IMR-90 (cell line): ENCODE measurements at regions not wholly inside any gene's neighbourhood (a gene's known extent, or its start where the extent isn't known, plus 50 kb on each side); places are given as distances from the start of the nearest gene placed in this dataset.

Source experiments
- ATAC-seq: fragments of 200-7000 bp; cut with Tn5 transposase; 2 replicates; pipeline ENCODE4 v1.9.1; 2020; ENCODE audit warnings: low read depth, mild to moderate bottlenecking, moderate library complexity
- BruUV-seq: library from RNA; stranded (reverse); fragments of 400-500 nt; replicated peaks from 2 replicates; lab custom pipeline; 2021; lab: Mats Ljungman, UMichigan
- CTCF ChIA-PET: fragments of 300-600 bp; formaldehyde crosslinking; extraction: SDS; loops from one replicate; lab custom pipeline; 2021; ENCODE audit warnings: antibody characterized with exemption; lab: Yijun Ruan, JAX
- POLR2A ChIA-PET: fragments of 300-600 bp; sonication (Branson Sonifier 250); formaldehyde crosslinking; loops from one replicate; lab custom pipeline; 2022; ENCODE audit warnings: antibody characterized with exemption; ENCODE audit not compliant: unreplicated experiment; lab: Charles Lee
- DNase-seq: peaks from one replicate; pipeline ENCODE4 v3.0.0; 2013
- H2AFZ ChIP-seq: replicated peaks from 2 replicates; pipeline ENCODE3; 2013; ENCODE audit warnings: low read length, mild to moderate bottlenecking; ENCODE audit not compliant: poor library complexity
- H2AK5ac ChIP-seq: 2 replicates; pipeline ENCODE4 v1.6.1; 2013; ENCODE audit warnings: low read depth, low read length, inconsistent platforms
- H2AK9ac ChIP-seq: replicated peaks from 2 replicates; pipeline ENCODE3; 2013; ENCODE audit warnings: mild to moderate bottlenecking, low read depth, low read length, moderate library complexity; ENCODE audit not compliant: poor library complexity
- H2BK120ac ChIP-seq: 2 replicates; pipeline ENCODE4 v1.6.1; 2013; ENCODE audit warnings: low read depth, low read length, inconsistent platforms
- H2BK15ac ChIP-seq: 3 replicates; pipeline ENCODE4 v1.6.1; 2013; ENCODE audit warnings: low read depth, low read length, inconsistent platforms
- H2BK20ac ChIP-seq: 2 replicates; pipeline ENCODE4 v1.6.1; 2013; ENCODE audit warnings: low read depth, mild to moderate bottlenecking, inconsistent platforms, low read length, moderate library complexity
- H2BK5ac ChIP-seq: 2 replicates; pipeline ENCODE4 v1.6.1; 2013; ENCODE audit warnings: mild to moderate bottlenecking, low read depth, low read length, inconsistent platforms; ENCODE audit not compliant: poor library complexity, severe bottlenecking
- H3K14ac ChIP-seq: replicated peaks from 2 replicates; pipeline ENCODE4 v1.6.1; 2013; ENCODE audit warnings: low read depth, low read length, inconsistent platforms
- H3K18ac ChIP-seq: 2 replicates; pipeline ENCODE4 v1.6.1; 2013; ENCODE audit warnings: low read depth, low read length, control low read depth
- H3K23ac ChIP-seq: 2 replicates; pipeline ENCODE4 v1.6.1; 2013; ENCODE audit warnings: low read depth, low read length, inconsistent platforms
- H3K27ac ChIP-seq: 2 replicates; pipeline ENCODE4 v1.5.1; 2013; ENCODE audit warnings: mild to moderate bottlenecking, control low read depth, low read length; ENCODE audit not compliant: insufficient read depth
- H3K27me3 ChIP-seq: 2 replicates; pipeline ENCODE4 v1.6.1; 2013; ENCODE audit warnings: low read length; ENCODE audit not compliant: control insufficient read depth, insufficient read depth
- H3K36me3 ChIP-seq: 2 replicates; pipeline ENCODE4 v1.6.1; 2013; ENCODE audit warnings: low read length, mixed read lengths; ENCODE audit not compliant: control insufficient read depth, insufficient read depth
- H3K4ac ChIP-seq: 2 replicates; pipeline ENCODE4 v1.6.1; 2013; ENCODE audit warnings: low read depth, low read length, inconsistent platforms
- H3K4me1 ChIP-seq: 2 replicates; pipeline ENCODE4 v1.6.1; 2013; ENCODE audit warnings: low read length, mixed read lengths; ENCODE audit not compliant: control insufficient read depth, insufficient read depth
- H3K4me2 ChIP-seq: 2 replicates; pipeline ENCODE4 v1.6.1; 2013; ENCODE audit warnings: low read depth, mild to moderate bottlenecking, control low read depth, low read length, moderate library complexity
- H3K4me3 ChIP-seq: 2 replicates; pipeline ENCODE4 v1.5.1; 2013; ENCODE audit warnings: low read depth, mild to moderate bottlenecking, control low read depth, low read length, moderate library complexity; ENCODE audit not compliant: insufficient read depth
- H3K56ac ChIP-seq: 2 replicates; pipeline ENCODE4 v1.6.1; 2013; ENCODE audit warnings: low read length, inconsistent platforms; ENCODE audit not compliant: insufficient read depth; ENCODE audit errors: extremely low read depth
- H3K79me1 ChIP-seq, 2 experiments: 2 replicates each; pipeline ENCODE4 v1.6.1; 2013; ENCODE audit warnings: low read length in 2 of 2, inconsistent platforms in 1 of 2, low read depth in 1 of 2
- H3K9ac ChIP-seq: 2 replicates; pipeline ENCODE4 v1.6.1; 2013; ENCODE audit warnings: low read depth, low read length, control low read depth
- H3K9me1 ChIP-seq: 2 replicates; pipeline ENCODE4 v1.6.1; 2013; ENCODE audit warnings: low read length, inconsistent platforms; ENCODE audit not compliant: insufficient read depth
- H3K9me3 ChIP-seq: 2 replicates; pipeline ENCODE4 v1.6.1; 2013; ENCODE audit warnings: low read length; ENCODE audit not compliant: control insufficient read depth, insufficient read depth
- H4K20me1 ChIP-seq: 2 replicates; pipeline ENCODE4 v1.6.1; 2013; ENCODE audit warnings: low read length, inconsistent platforms; ENCODE audit not compliant: insufficient read depth
- H4K5ac ChIP-seq: 2 replicates; pipeline ENCODE4 v1.6.1; 2013; ENCODE audit warnings: mild to moderate bottlenecking, low read depth, low read length, control low read depth
- H4K8ac ChIP-seq, 2 experiments: 2 replicates each; pipeline ENCODE4 v1.6.1; 2013; ENCODE audit warnings: low read depth in 2 of 2, low read length in 2 of 2, control low read depth in 1 of 2, inconsistent platforms in 1 of 2
- H4K91ac ChIP-seq: 2 replicates; pipeline ENCODE4 v1.6.1; 2013; ENCODE audit warnings: low read depth, low read length, inconsistent platforms; ENCODE audit not compliant: insufficient read depth
- CEBPB ChIP-seq: IDR thresholded peaks from 2 replicates; pipeline ENCODE4 v1.6.1; 2012; ENCODE audit warnings: low read depth, low read length, improper control_type of control experiment
- ELK1 ChIP-seq: fragments of 150-350 bp; IDR thresholded peaks from 2 replicates; pipeline ENCODE4 v1.6.1; 2016; ENCODE audit warnings: low read depth, mild to moderate bottlenecking, low read length, moderate library complexity, borderline replicate concordance
- FOS ChIP-seq: fragments of 150-350 bp; IDR thresholded peaks from 2 replicates; pipeline ENCODE4 v1.6.1; 2016; ENCODE audit warnings: low read depth, low read length
- MAZ ChIP-seq: IDR thresholded peaks from 2 replicates; pipeline ENCODE4 v1.6.1; 2012; ENCODE audit warnings: low read depth, mild to moderate bottlenecking, low read length, improper control_type of control experiment, moderate library complexity, borderline replicate concordance
- MXI1 ChIP-seq: IDR thresholded peaks from 2 replicates; pipeline ENCODE4 v1.6.1; 2012; ENCODE audit warnings: low read depth, mild to moderate bottlenecking, low read length, moderate library complexity, borderline replicate concordance
- RAD21 ChIP-seq: IDR thresholded peaks from 2 replicates; pipeline ENCODE4 v1.6.1; 2012; ENCODE audit warnings: low read length, improper control_type of control experiment
- RCOR1 ChIP-seq: IDR thresholded peaks from 2 replicates; pipeline ENCODE4 v1.6.1; 2012; ENCODE audit warnings: mild to moderate bottlenecking, low read length, improper control_type of control experiment; ENCODE audit not compliant: insufficient replicate concordance
- RFX5 ChIP-seq: IDR thresholded peaks from 2 replicates; pipeline ENCODE4 v1.8.0; 2012; ENCODE audit warnings: low read depth, mild to moderate bottlenecking, low read length, moderate library complexity
- SMC3 ChIP-seq: fragments of 150-350 bp; IDR thresholded peaks from 2 replicates; pipeline ENCODE4 v1.6.1; 2016; ENCODE audit warnings: low read depth, mild to moderate bottlenecking, antibody characterized with exemption, low read length, moderate library complexity
- WGBS, 2 experiments: methylation state at CpG; one replicate each; pipeline versions ENCODE4 v1.1.5 to v1.1.7; 2013; ENCODE audit warnings: missing lambda C conversion rate in 2 of 2; ENCODE audit not compliant: insufficient read length in 1 of 2; ENCODE audit errors: extremely low coverage in 2 of 2; 5-methylcytosine and 5-hydroxymethylcytosine counted together
- dilution Hi-C: fragments of 300-500 bp; cut with HindIII; formaldehyde crosslinking; loops from one replicate; pipeline ENCODE4 v1.14.3; 2018; ENCODE audit warnings: low sequenced_read_pairs; ENCODE audit not compliant: unreplicated experiment
- in situ Hi-C: fragments of 300-500 bp; cut with MboI; formaldehyde crosslinking; loops from 3 replicates; pipeline ENCODE4 v1.14.3; 2019; ENCODE audit warnings: low sequenced_read_pairs, inconsistent platforms, mixed read lengths
- intact Hi-C: fragments of 100-400 bp; cut with micrococcal nuclease; formaldehyde crosslinking; loops from 2 replicates; pipeline ENCODE4 v1.10.0; 2022
- TF ChIP-seq, protein P1 (sequence below): fragments of 150-350 bp; IDR thresholded peaks from 2 replicates; pipeline ENCODE4 v1.6.1; 2017; ENCODE audit warnings: mild to moderate bottlenecking, antibody characterized with exemption, low read length, low read depth

DNA sequence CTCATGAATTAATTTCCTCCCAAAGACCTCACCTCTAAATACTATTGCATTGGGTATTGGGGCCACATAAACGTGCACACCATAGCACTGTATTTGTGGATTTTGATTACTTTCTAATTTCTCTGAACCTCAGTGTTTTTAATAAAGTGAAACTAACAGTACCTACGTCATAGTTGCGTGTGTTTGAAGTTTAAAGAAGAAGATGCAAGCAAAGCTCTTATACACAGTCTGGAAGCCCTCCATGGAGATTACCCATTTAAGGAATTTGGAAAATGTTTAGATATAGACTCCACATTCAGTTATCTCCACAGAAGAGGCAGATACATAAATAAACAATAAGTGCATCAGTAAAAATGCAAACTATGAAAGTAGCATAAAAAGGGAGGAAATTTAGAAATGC, 581.1 kb upstream of the GBE1 start:
- H3K14ac ChIP-seq: no peak overlapping the region
- H3K4me2 ChIP-seq: no peak overlapping the region
- H3K9me3 ChIP-seq: no peaks in the 10 kb centered on the region
- H2BK5ac ChIP-seq: no peak overlapping the region
- TF ChIP-seq RFX5 (no peak), CEBPB (no peak), MAZ (no peak), SMC3 (no peak), MXI1 (no peak), FOS (no peak), RCOR1 (no peak), RAD21 (no peak), ELK1 (no peak)
- TF ChIP-seq, protein P1, sequence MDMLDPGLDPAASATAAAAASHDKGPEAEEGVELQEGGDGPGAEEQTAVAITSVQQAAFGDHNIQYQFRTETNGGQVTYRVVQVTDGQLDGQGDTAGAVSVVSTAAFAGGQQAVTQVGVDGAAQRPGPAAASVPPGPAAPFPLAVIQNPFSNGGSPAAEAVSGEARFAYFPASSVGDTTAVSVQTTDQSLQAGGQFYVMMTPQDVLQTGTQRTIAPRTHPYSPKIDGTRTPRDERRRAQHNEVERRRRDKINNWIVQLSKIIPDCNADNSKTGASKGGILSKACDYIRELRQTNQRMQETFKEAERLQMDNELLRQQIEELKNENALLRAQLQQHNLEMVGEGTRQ: no peak
- H2BK15ac ChIP-seq: no peak overlapping the region
- no peak overlapping the region for H2AFZ ChIP-seq
- no peak overlapping the region for H3K9ac ChIP-seq
- ATAC-seq: no peak
- H4K8ac ChIP-seq: no peak overlapping the region
- intact Hi-C loops: no loop called here
- no peak for DNase-seq
- H3K23ac ChIP-seq: no peak overlapping the region
- no TSS peak for BruUV-seq
- CTCF ChIA-PET: no interaction called here
- WGBS, 2 experiments: no CpG with 5 or more reads among the region's 3 CpGs
- POLR2A ChIA-PET: no interaction called here
- in situ Hi-C loops: no loop called here
- H3K4ac ChIP-seq: no peak overlapping the region
- no peaks in the 10 kb centered on the region for H3K36me3 ChIP-seq
- H3K56ac ChIP-seq: no peak overlapping the region
- no peaks in the 10 kb centered on the region for H4K20me1 ChIP-seq
- no peaks in the 10 kb centered on the region for H3K27me3 ChIP-seq
- H4K5ac ChIP-seq: no peak overlapping the region
- H3K4me1 ChIP-seq: no peaks in the 10 kb centered on the region
- no peak overlapping the region for H4K91ac ChIP-seq
- H3K4me3 ChIP-seq: no peak overlapping the region
- H2BK120ac ChIP-seq: no peak overlapping the region
- no peaks in the 10 kb centered on the region for H3K9me1 ChIP-seq
- no peaks in the 10 kb centered on the region for H3K79me1 ChIP-seq
- H2AK9ac ChIP-seq: no peak overlapping the region
- dilution Hi-C loops: no loop called here
- no peak overlapping the region for H3K27ac ChIP-seq
- H3K18ac ChIP-seq: no peak overlapping the region
- H2BK20ac ChIP-seq: no peak overlapping the region
- no peak overlapping the region for H2AK5ac ChIP-seq
